Heart left ventricle (tissue), 16 donors: ENCODE measurements at regions not wholly inside any gene's neighbourhood (a gene's known extent, or its start where the extent isn't known, plus 50 kb on each side); places are given as distances from the start of the nearest gene placed in this dataset.

Experiments
- ATAC-seq, 4 donors: fragments of 200-7000 bp; cut with Tn5 transposase; one replicate each; pipeline ENCODE4 v1.9.1; 2020 to 2022; ENCODE audit warnings: moderate library complexity in 4 of 4, mild to moderate bottlenecking in 3 of 4, moderate number of reproducible peaks in 1 of 4
- DNase-seq, 5 donors: peaks; one replicate each; pipeline ENCODE4 v3.0.0-alpha.2; 2020
- H3K27ac ChIP-seq, 12 donors: fragments of 200-600 bp; sonication (generic) in 4 of 12; one replicate each; pipeline versions ENCODE4 v1.5.0 to v1.8.0; 2016 to 2022; ENCODE audit warnings: mild to moderate bottlenecking in 2 of 12
- H3K27me3 ChIP-seq, 9 donors: fragments of 200-600 bp; sonication (generic) in 2 of 9; one replicate each; pipeline versions ENCODE4 v1.5.1 to v1.8.0; 2016 to 2022; ENCODE audit warnings: mild to moderate bottlenecking in 3 of 9
- H3K36me3 ChIP-seq, 9 donors: fragments of 200-600 bp; sonication (generic) in 2 of 9; one replicate each; pipeline versions ENCODE4 v1.5.0 to v1.8.0; 2018 to 2022; ENCODE audit warnings: mild to moderate bottlenecking in 2 of 9
- H3K4me1 ChIP-seq, 12 donors: fragments of 200-600 bp; sonication (generic) in 4 of 12; one replicate each; pipeline versions ENCODE4 v1.5.0 to v1.8.0; 2016 to 2022; ENCODE audit warnings: mild to moderate bottlenecking in 3 of 12
- H3K4me3 ChIP-seq, 12 donors: fragments of 200-600 bp; sonication (generic) in 4 of 12; one replicate each; pipeline versions ENCODE4 v1.5.0 to v1.8.0; 2017 to 2022; ENCODE audit warnings: mild to moderate bottlenecking in 9 of 12, moderate library complexity in 4 of 12
- H3K9me3 ChIP-seq, 12 donors: fragments of 200-600 bp; sonication (generic) in 4 of 12; one replicate each; pipeline versions ENCODE4 v1.5.0 to v1.8.0; 2016 to 2022; ENCODE audit warnings: mild to moderate bottlenecking in 1 of 12
- CTCF ChIP-seq, 12 donors: fragments of 200-600 bp; sonication (generic) in 4 of 12; IDR thresholded peaks; one replicate each; pipeline versions ENCODE4 v1.5.0 to v1.8.0; 2018 to 2022; ENCODE audit warnings: antibody characterized with exemption in 12 of 12, mild to moderate bottlenecking in 5 of 12
- POLR2A ChIP-seq, 2 donors: fragments of 450-650 bp; IDR thresholded peaks; one replicate each; pipeline ENCODE4 v1.6.1; 2017; ENCODE audit warnings: antibody characterized with exemption in 2 of 2, mild to moderate bottlenecking in 2 of 2, moderate library complexity in 2 of 2
- WGBS, 4 donors: extraction: QIAGEN DNeasy Blood & Tissue Kit in 2 of 4; methylation state at CpG; one replicate each; pipeline versions ENCODE4 v1.1.5 to v1.1.7; 2013 to 2018; 5-methylcytosine and 5-hydroxymethylcytosine counted together
- intact Hi-C, 10 donors: fragments of 100-400 bp; cut with DNase I; formaldehyde crosslinking; loops; one replicate each; pipeline versions ENCODE4 v1.11.1 to v1.14.2; 2022
- donor health status: ischemic (EF 13 %, LVEDD 7.1; RV severe dilation, severe dysfunction).
- donor health status: healthy with polysubstance abuse.
- donor health status: DM: no; HTN: yes; CAD: no.
- donor health status: DM: no; HTN: no; CAD: no.
- donor health status: ischemic (EF 25% LVEDD 6.9; RV normal size, moderate dysfunction).
- donor health status: ischemic (EF 25% LVEDD 5.7; RV mildly dilated, moderate dysfunction).
- donor health status: healthy.
- donor health status: DM: yes; HTN: yes; CAD: no.
- donor health status: ischemic (EF 35%, LVEDD 5.7; RV mildly dilated, moderate dysfunction).
- donor health status: nonischemic (EF 11% LVEDD 7.7; RV severe dilation, severe dysfunction).
- donor health status: DM: yes; HTN: yes; CAD: no.
- donor health status: PGD.
- donor health status: ischemic (EF 29% LVEDD 5.4; RV normal size, mild dysfunction).
- donor health status: nonischemic (EF 23%, LVEDD 6.1; RV moderate dilation, normal function).

- DNase-seq (peak in 1 of 5 donors; percentile 4), ATAC-seq (peak in 2 of 4 donors; percentile 10 to 53)
- no peaks in the 10 kb centered on the region for H3K36me3 ChIP-seq
- TF ChIP-seq POLR2A (IDR thresholded peaks at IDR 0.05) = no peak
- no peak for TF ChIP-seq CTCF (IDR thresholded peaks at IDR 0.05)
- no peaks in the 10 kb centered on the region for H3K27me3 ChIP-seq
- no peaks in the 10 kb centered on the region for H3K9me3 ChIP-seq
- intact Hi-C loops = loop anchor here in 1 of 10 donors (5.0 kb wide), 1 partner anchor 35 kb away; no protein-coding TSS in a partner anchor
- WGBS, 4 donors = 64 to 74% (median 71%) methylated on average over 6 of the region's 6 CpGs
- H3K4me1 ChIP-seq = peaks cover 0 to 26% (median 0%) of the 10 kb centered on the region in 12 donors
- H3K27ac ChIP-seq = peak overlapping the region in 3 of 12 donors; percentile 3 to 57 (median 6)
- no peak overlapping the region for H3K4me3 ChIP-seq
Measured at GRCh38 chr21:39111931-39112550, 71.2 kb downstream of the PSMG1 start.

DNA sequence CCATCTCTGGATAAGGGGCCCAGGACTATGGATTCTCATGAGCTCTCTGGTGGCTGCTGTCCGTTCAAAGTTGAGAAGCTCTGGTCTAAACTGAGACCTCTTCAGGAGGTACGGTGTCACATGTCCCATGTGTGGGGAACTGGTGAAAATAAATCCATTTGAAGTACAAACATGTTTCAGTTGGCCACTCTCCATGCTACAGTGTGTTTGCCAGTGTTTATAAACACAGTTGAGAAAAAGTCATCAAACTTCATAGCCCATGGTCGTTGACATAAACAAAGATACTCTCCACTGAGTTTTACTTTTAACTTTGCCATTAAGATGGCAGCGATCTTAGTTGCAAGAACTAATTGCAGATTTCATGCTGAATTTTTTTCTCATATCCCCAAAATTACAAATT is 72.8 kb downstream of the PSMG1 start:
- Histone ChIP-seq H3K36me3 (no peaks in the 10 kb centered on the region), H3K9me3 (no peaks in the 10 kb centered on the region), H3K4me3 (no peak overlapping the region), H3K4me1 (peaks cover 0 to 26% (median 3%) of the 10 kb centered on the region in 12 donors), H3K27me3 (no peaks in the 10 kb centered on the region), H3K27ac (no peak overlapping the region)
- DNase-seq = no peak
- intact Hi-C loops = loop anchor here in 1 of 10 donors (5.0 kb wide), 1 partner anchor 33 kb away; no protein-coding TSS in a partner anchor
- 89 to 93% (median 91%) methylated on average over 4 of the region's 4 CpGs for WGBS, 4 donors
- no peak for TF ChIP-seq POLR2A (IDR thresholded peaks at IDR 0.05)
- TF ChIP-seq CTCF (IDR thresholded peaks at IDR 0.05) = no peak
- no peak for ATAC-seq

- WGBS, 4 donors = 95 to 98% (median 97%) methylated on average over 9 of the region's 9 CpGs
Measured at GRCh38 chr21:39109596-39110210, 73.5 kb downstream of the PSMG1 start.

More at GRCh38 chr21:39109596-39110210, 73.5 kb downstream of the PSMG1 start:
- Histone ChIP-seq H3K4me1 (peaks cover 0 to 24% (median 9%) of the 10 kb centered on the region in 12 donors), H3K27me3 (no peaks in the 10 kb centered on the region), H3K4me3 (no peak overlapping the region), H3K27ac (no peak overlapping the region), H3K36me3 (no peaks in the 10 kb centered on the region), H3K9me3 (no peaks in the 10 kb centered on the region)
- DNase-seq (no peak), ATAC-seq (no peak)
- intact Hi-C loops = loop anchor here in 1 of 10 donors (5.0 kb wide), 1 partner anchor 32 kb away; no protein-coding TSS in a partner anchor
- no peak for TF ChIP-seq POLR2A (IDR thresholded peaks at IDR 0.05)
- no peak for TF ChIP-seq CTCF (IDR thresholded peaks at IDR 0.05)
